ENCODE measurements at regions not wholly inside any gene's neighbourhood (a gene's known extent, or its start where the extent isn't known, plus 50 kb on each side); places are given as distances from the start of the nearest gene placed in this dataset.
"Not testable (repeated sequence)": the region's sequence is repeated elsewhere in the genome, so short reads cannot be mapped to it uniquely, and the experiment has no call there.

GRCh38 chr6:126726454-126726853 is 386.5 kb downstream of the CENPW start:
- TF ChIP-seq, protein P1, sequence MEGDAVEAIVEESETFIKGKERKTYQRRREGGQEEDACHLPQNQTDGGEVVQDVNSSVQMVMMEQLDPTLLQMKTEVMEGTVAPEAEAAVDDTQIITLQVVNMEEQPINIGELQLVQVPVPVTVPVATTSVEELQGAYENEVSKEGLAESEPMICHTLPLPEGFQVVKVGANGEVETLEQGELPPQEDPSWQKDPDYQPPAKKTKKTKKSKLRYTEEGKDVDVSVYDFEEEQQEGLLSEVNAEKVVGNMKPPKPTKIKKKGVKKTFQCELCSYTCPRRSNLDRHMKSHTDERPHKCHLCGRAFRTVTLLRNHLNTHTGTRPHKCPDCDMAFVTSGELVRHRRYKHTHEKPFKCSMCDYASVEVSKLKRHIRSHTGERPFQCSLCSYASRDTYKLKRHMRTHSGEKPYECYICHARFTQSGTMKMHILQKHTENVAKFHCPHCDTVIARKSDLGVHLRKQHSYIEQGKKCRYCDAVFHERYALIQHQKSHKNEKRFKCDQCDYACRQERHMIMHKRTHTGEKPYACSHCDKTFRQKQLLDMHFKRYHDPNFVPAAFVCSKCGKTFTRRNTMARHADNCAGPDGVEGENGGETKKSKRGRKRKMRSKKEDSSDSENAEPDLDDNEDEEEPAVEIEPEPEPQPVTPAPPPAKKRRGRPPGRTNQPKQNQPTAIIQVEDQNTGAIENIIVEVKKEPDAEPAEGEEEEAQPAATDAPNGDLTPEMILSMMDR (IDR thresholded peaks at IDR 0.05; ENCODE audit: low read depth, low read length, poor library complexity, severe bottlenecking) = not testable (repeated sequence)
- not testable (repeated sequence) for TF ChIP-seq EZH2phosphoT487 (IDR thresholded peaks at IDR 0.05; ENCODE audit: borderline replicate concordance, low read length)
